Right lobe of liver (tissue), 4 donors: ENCODE measurements at regions not wholly inside any gene's neighbourhood (a gene's known extent, or its start where the extent isn't known, plus 50 kb on each side); places are given as distances from the start of the nearest gene placed in this dataset.

ENCODE experiments used
- POLR2A ChIP-seq: fragments of 450-650 bp; IDR thresholded peaks from one replicate; pipeline ENCODE4 v1.6.1; 2017; ENCODE audit warnings: antibody characterized with exemption, mild to moderate bottlenecking
- TF ChIP-seq, protein P1 (sequence below), 4 donors: fragments of 200-600 bp in 3 of 4; fragments of 450-650 bp in 1 of 4; IDR thresholded peaks; one replicate each; pipeline versions ENCODE4 v1.5.1 to v1.8.0; 2016 to 2022; ENCODE audit warnings: antibody characterized with exemption in 4 of 4, mild to moderate bottlenecking in 2 of 4
- donor health status: DM: no; HTN: no; CAD: no.
- donor health status: DM: no; HTN: no; CAD: no.
- donor health status: DM: no; HTN: yes; CAD: no.

DNA sequence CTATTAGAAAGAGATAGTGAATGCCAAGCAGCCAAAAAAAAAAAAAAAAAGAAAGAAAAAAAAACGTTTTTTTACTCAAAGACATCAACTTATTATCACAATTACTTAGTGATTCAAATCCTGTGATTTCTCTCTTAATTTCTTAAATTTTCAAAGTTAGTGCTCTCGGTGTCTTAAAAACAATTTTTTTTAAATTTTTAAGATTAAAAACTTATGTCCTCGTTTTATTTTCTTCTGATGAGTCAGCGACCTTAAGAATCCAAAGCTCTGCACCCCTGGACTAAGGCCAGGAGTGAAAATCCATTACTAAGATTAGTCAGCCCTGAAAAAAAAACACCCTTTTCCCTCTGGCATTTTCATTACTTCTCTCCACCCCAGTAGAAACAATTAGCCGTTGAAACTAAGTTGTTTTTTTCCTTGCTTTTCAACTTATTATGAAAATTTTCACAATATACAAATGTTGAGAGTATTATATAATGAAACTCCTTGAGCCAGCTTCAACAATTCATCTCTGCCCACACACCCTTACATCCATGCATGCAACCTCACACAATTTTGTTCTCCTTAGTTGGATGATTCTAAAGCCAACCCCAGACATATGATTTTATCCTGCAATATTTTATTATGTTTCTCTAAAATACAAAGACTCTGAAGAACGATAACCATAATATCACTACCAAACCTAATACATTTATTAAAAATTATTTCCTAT is 85.6 kb upstream of the CARMIL1 start:
- no peak for TF ChIP-seq POLR2A
- TF ChIP-seq, protein P1, sequence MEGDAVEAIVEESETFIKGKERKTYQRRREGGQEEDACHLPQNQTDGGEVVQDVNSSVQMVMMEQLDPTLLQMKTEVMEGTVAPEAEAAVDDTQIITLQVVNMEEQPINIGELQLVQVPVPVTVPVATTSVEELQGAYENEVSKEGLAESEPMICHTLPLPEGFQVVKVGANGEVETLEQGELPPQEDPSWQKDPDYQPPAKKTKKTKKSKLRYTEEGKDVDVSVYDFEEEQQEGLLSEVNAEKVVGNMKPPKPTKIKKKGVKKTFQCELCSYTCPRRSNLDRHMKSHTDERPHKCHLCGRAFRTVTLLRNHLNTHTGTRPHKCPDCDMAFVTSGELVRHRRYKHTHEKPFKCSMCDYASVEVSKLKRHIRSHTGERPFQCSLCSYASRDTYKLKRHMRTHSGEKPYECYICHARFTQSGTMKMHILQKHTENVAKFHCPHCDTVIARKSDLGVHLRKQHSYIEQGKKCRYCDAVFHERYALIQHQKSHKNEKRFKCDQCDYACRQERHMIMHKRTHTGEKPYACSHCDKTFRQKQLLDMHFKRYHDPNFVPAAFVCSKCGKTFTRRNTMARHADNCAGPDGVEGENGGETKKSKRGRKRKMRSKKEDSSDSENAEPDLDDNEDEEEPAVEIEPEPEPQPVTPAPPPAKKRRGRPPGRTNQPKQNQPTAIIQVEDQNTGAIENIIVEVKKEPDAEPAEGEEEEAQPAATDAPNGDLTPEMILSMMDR (IDR thresholded peaks at IDR 0.05): no peak
